DMS53 (cell line): ENCODE measurements at regions not wholly inside any gene's neighbourhood (a gene's known extent, or its start where the extent isn't known, plus 50 kb on each side); places are given as distances from the start of the nearest gene placed in this dataset.
"Not testable (repeated sequence)": the region's sequence is repeated elsewhere in the genome, so short reads cannot be mapped to it uniquely, and the experiment has no call there.

ENCODE experiments used
- DNase-seq: peaks from one replicate; lab custom pipeline; 2025; lab: John Stamatoyannopoulos, UW

GRCh38 chr2:114018464-114018863 lies 128.6 kb downstream of the ACTR3 start:
- not testable (repeated sequence) for DNase-seq

GRCh38 chr2:114020668-114021067 lies 130.8 kb downstream of the ACTR3 start:
- no peak for DNase-seq

- DNase-seq: peak; percentile 98
Observed at GRCh38 chr2:114022360-114023085, 132.6 kb downstream of the ACTR3 start.

- DNase-seq: no peak
Observed at GRCh38 chr2:114024326-114024725, 134.4 kb downstream of the ACTR3 start.

- DNase-seq: no peak
Observed at GRCh38 chr2:114025030-114025429, 135.1 kb downstream of the ACTR3 start.

GRCh38 chr2:114027437-114027836 lies 137.5 kb downstream of the ACTR3 start:
- DNase-seq: no peak

- DNase-seq: no peak
Observed at GRCh38 chr2:114031605-114032505, 142.0 kb downstream of the ACTR3 start.

- DNase-seq: no peak
Observed at GRCh38 chr2:114032705-114033104, 142.8 kb downstream of the ACTR3 start.

- DNase-seq: no peak
Observed at GRCh38 chr2:114034742-114035141, 144.9 kb downstream of the ACTR3 start.

GRCh38 chr2:114038710-114039109 lies 148.8 kb downstream of the ACTR3 start:
- DNase-seq: no peak

GRCh38 chr2:114039677-114040076 lies 149.8 kb downstream of the ACTR3 start:
- DNase-seq: no peak

- no peak for DNase-seq
Observed at GRCh38 chr2:114040826-114041225, 150.9 kb downstream of the ACTR3 start.

- no peak for DNase-seq
Observed at GRCh38 chr2:114044985-114045384, 155.1 kb downstream of the ACTR3 start.

- DNase-seq: no peak
Observed at GRCh38 chr2:114046373-114046772, 156.5 kb downstream of the ACTR3 start.

GRCh38 chr2:114046866-114047435 lies 157.1 kb downstream of the ACTR3 start:
- DNase-seq: no peak

GRCh38 chr2:114049280-114049679 lies 159.4 kb downstream of the ACTR3 start:
- DNase-seq: no peak

- DNase-seq: peak; percentile 49
Observed at GRCh38 chr2:114049826-114050225, 159.9 kb downstream of the ACTR3 start.

- no peak for DNase-seq
Observed at GRCh38 chr2:114056294-114057143, 166.6 kb downstream of the ACTR3 start.

GRCh38 chr2:114057638-114058037 lies 167.7 kb downstream of the ACTR3 start:
- no peak for DNase-seq

GRCh38 chr2:114061566-114062098 lies 171.7 kb downstream of the ACTR3 start:
- DNase-seq: no peak

- no peak for DNase-seq
Observed at GRCh38 chr2:114063346-114063745, 173.5 kb downstream of the ACTR3 start.

- peak; percentile 27 for DNase-seq
Observed at GRCh38 chr2:114065731-114066130, 175.8 kb downstream of the ACTR3 start.
